Spleen (tissue), 11 donors: ENCODE measurements at regions not wholly inside any gene's neighbourhood (a gene's known extent, or its start where the extent isn't known, plus 50 kb on each side); places are given as distances from the start of the nearest gene placed in this dataset.
A peak's percentile ranks its signal among the peaks of the same experiment; 100 is the strongest.

Experiments
- DNase-seq: peaks from one replicate; pipeline ENCODE4 v3.0.0-alpha.2; 2020
- H3K27ac ChIP-seq, 8 donors: fragments of 200-600 bp; sonication (generic) in 7 of 8; 1 replicate in 4 of 8; 2 replicates in 4 of 8; pipeline versions ENCODE4 v1.5.0 to v1.8.0; 2016 to 2021; ENCODE audit warnings: inconsistent platforms in 4 of 8, mild to moderate bottlenecking in 4 of 8, moderate library complexity in 1 of 8
- H3K27me3 ChIP-seq, 7 donors: fragments of 200-600 bp; sonication (generic) in 6 of 7; replicated peaks in 1 of 7; 1 replicate in 4 of 7; 2 replicates in 3 of 7; pipeline versions ENCODE4 v1.5.0 to v1.8.0; 2016 to 2021; ENCODE audit warnings: inconsistent platforms in 3 of 7, mild to moderate bottlenecking in 1 of 7
- H3K36me3 ChIP-seq, 6 donors: fragments of 200-600 bp; sonication (generic) in 5 of 6; 1 replicate in 4 of 6; 2 replicates in 2 of 6; pipeline versions ENCODE4 v1.5.0 to v1.8.0; 2016 to 2021; ENCODE audit warnings: inconsistent platforms in 2 of 6
- H3K4me1 ChIP-seq, 6 donors: fragments of 200-600 bp; sonication (generic) in 5 of 6; 1 replicate in 3 of 6; 2 replicates in 3 of 6; pipeline versions ENCODE4 v1.5.0 to v1.8.0; 2016 to 2021; ENCODE audit warnings: inconsistent platforms in 3 of 6
- H3K4me3 ChIP-seq, 8 donors: fragments of 200-600 bp; sonication (generic) in 7 of 8; 1 replicate in 4 of 8; 2 replicates in 4 of 8; pipeline versions ENCODE4 v1.5.0 to v1.8.0; 2016 to 2021; ENCODE audit warnings: inconsistent platforms in 4 of 8, mild to moderate bottlenecking in 4 of 8, moderate library complexity in 2 of 8
- H3K9me3 ChIP-seq, 8 donors: fragments of 200-600 bp; sonication (generic) in 7 of 8; 1 replicate in 4 of 8; 2 replicates in 4 of 8; pipeline versions ENCODE4 v1.5.0 to v1.8.0; 2016 to 2021; ENCODE audit warnings: inconsistent platforms in 4 of 8
- POLR2A ChIP-seq, 3 donors: fragments of 450-650 bp; IDR thresholded peaks; one replicate each; pipeline ENCODE4 v1.5.1; 2017; ENCODE audit warnings: antibody characterized with exemption in 3 of 3, mild to moderate bottlenecking in 1 of 3
- POLR2AphosphoS5 ChIP-seq, 3 donors: sonication (generic); formaldehyde crosslinking; IDR thresholded peaks; one replicate each; pipeline ENCODE4 v1.5.1; 2017; ENCODE audit warnings: antibody characterized with exemption in 3 of 3
- WGBS, 5 donors: extraction: QIAGEN DNeasy Blood & Tissue Kit in 3 of 5; methylation state at CpG; one replicate each; pipeline versions ENCODE4 v1.1.5 to v1.1.7; 2013 to 2018; 5-methylcytosine and 5-hydroxymethylcytosine counted together
- intact Hi-C: fragments of 100-400 bp; cut with DNase I; formaldehyde crosslinking; loops from one replicate; pipeline ENCODE4 v1.15.0; 2023; ENCODE audit warnings: low total_unique reads
- TF ChIP-seq, protein P1 (sequence below), 11 experiments: fragments of 200-600 bp in 7 of 11; fragments of 450-650 bp in 4 of 11; sonication (generic) in 4 of 11; IDR thresholded peaks in 8 of 11; conservative IDR thresholded peaks in 3 of 11; 1 replicate in 7 of 11; 2 replicates in 4 of 11; pipeline versions ENCODE4 v1.4.0 to v1.8.0; 2016 to 2021; ENCODE audit warnings: antibody characterized with exemption in 11 of 11, inconsistent platforms in 4 of 11, mild to moderate bottlenecking in 1 of 11
- donor health status: healthy with polysubstance abuse.
- donor health status: DM: no; HTN: no; CAD: no; lungs with moderate emphysema.
- donor health status: DM: no; HTN: no; CAD: no.
- donor health status: Bipolar disorder and iron deficiency.
- donor health status: healthy.
- donor health status: DM: no; HTN: no; CAD: no.
- donor health status: DM: yes; HTN: yes; CAD: no.

DNA sequence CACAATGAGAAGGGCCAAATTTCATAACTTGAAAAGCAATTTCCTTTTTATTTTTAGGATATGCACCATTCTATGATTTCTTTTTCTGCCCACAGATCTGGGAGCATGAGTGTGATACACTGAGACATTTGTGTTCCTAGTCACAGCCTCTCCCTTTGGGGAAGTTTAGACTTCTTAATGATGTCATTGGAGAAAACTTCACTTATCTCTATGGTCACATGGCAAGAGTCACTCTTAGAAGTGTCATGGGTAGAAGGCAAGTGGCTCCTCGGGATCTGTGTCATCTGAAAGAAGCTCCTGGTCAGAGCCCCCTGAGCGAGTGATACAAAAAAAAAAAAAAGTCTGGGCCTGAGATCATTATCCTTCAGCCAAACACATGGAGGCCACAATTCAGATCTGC is 62.5 kb upstream of the LGALSL start:
- Histone ChIP-seq H3K4me3 (no peak overlapping the region), H3K4me1 (no peaks in the 10 kb centered on the region), H3K36me3 (no peaks in the 10 kb centered on the region), H3K27me3 (no peaks in the 10 kb centered on the region), H3K9me3 (peaks cover 0 to 21% (median 16%) of the 10 kb centered on the region in 8 donors), H3K27ac (peak overlapping the region in 1 of 8 donors; percentile 3)
- TF ChIP-seq POLR2A (IDR thresholded peaks at IDR 0.05) (no peak), POLR2AphosphoS5 (IDR thresholded peaks at IDR 0.05) (no peak)
- TF ChIP-seq, protein P1, sequence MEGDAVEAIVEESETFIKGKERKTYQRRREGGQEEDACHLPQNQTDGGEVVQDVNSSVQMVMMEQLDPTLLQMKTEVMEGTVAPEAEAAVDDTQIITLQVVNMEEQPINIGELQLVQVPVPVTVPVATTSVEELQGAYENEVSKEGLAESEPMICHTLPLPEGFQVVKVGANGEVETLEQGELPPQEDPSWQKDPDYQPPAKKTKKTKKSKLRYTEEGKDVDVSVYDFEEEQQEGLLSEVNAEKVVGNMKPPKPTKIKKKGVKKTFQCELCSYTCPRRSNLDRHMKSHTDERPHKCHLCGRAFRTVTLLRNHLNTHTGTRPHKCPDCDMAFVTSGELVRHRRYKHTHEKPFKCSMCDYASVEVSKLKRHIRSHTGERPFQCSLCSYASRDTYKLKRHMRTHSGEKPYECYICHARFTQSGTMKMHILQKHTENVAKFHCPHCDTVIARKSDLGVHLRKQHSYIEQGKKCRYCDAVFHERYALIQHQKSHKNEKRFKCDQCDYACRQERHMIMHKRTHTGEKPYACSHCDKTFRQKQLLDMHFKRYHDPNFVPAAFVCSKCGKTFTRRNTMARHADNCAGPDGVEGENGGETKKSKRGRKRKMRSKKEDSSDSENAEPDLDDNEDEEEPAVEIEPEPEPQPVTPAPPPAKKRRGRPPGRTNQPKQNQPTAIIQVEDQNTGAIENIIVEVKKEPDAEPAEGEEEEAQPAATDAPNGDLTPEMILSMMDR (IDR thresholded peaks at IDR 0.05 in 8 of 11, conservative IDR thresholded peaks at IDR 0.05 in 3 of 11): no peak
- intact Hi-C loops: no loop called here
- 58 to 90% (median 81%) methylated on average over 2 of the region's 2 CpGs for WGBS, 5 donors
- DNase-seq: no peak

GRCh38 chr2:64391940-64392339 is 62.0 kb upstream of the LGALSL start:
- Histone ChIP-seq H3K27ac (peak overlapping the region in 1 of 8 donors; percentile 3), H3K36me3 (no peaks in the 10 kb centered on the region), H3K4me3 (no peak overlapping the region), H3K27me3 (no peaks in the 10 kb centered on the region), H3K9me3 (peaks cover 0 to 21% (median 16%) of the 10 kb centered on the region in 8 donors), H3K4me1 (no peaks in the 10 kb centered on the region)
- WGBS, 5 donors: 42 to 100% (median 78%) methylated on average over 1 of the region's 1 CpG
- TF ChIP-seq POLR2AphosphoS5 (IDR thresholded peaks at IDR 0.05): no peak
- TF ChIP-seq POLR2A (IDR thresholded peaks at IDR 0.05): no peak
- TF ChIP-seq, protein P1 (IDR thresholded peaks at IDR 0.05 in 8 of 11, conservative IDR thresholded peaks at IDR 0.05 in 3 of 11): no peak
- DNase-seq: no peak
- intact Hi-C loops: no loop called here

DNA sequence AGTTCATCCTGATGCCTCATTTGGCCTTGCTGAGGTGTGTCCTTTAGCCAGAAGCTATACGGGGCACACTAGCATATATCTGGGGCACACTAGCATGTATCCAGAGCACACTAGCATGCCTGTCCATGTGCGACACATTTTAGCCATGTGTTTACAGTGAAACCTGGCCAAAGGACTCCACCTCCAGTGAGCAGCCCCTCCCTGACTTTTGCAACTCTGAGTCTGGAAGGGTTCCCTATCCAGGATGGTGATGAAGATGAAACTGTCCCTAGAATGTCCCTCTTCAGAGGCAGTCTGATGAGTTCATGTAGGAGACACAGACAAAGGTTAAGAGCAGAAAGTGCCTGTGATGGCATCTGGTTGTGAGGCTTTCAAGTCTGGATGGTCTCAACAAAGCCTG is 61.4 kb upstream of the LGALSL start:
- 88 to 99% (median 92%) methylated on average over 2 of the region's 2 CpGs for WGBS, 5 donors
- Histone ChIP-seq H3K27ac (no peak overlapping the region), H3K4me1 (no peaks in the 10 kb centered on the region), H3K27me3 (no peaks in the 10 kb centered on the region), H3K9me3 (peaks cover 0 to 21% (median 16%) of the 10 kb centered on the region in 8 donors), H3K4me3 (no peak overlapping the region), H3K36me3 (no peaks in the 10 kb centered on the region)
- no peak for DNase-seq
- intact Hi-C loops: no loop called here
- TF ChIP-seq POLR2A (IDR thresholded peaks at IDR 0.05) (no peak), POLR2AphosphoS5 (IDR thresholded peaks at IDR 0.05) (no peak)
- TF ChIP-seq, protein P1 (IDR thresholded peaks at IDR 0.05 in 8 of 11, conservative IDR thresholded peaks at IDR 0.05 in 3 of 11): no peak

- no peaks in the 10 kb centered on the region for H3K36me3 ChIP-seq
- H3K9me3 ChIP-seq: peaks cover 0 to 21% (median 16%) of the 10 kb centered on the region in 8 donors
- H3K27me3 ChIP-seq: no peaks in the 10 kb centered on the region
- intact Hi-C loops: no loop called here
- H3K27ac ChIP-seq: no peak overlapping the region
- WGBS, 5 donors: 89 to 99% (median 96%) methylated on average over 3 of the region's 3 CpGs
- H3K4me1 ChIP-seq: peaks cover 0 to 8% (median 0%) of the 10 kb centered on the region in 6 donors
- no peak for TF ChIP-seq POLR2A (IDR thresholded peaks at IDR 0.05)
- no peak for TF ChIP-seq POLR2AphosphoS5 (IDR thresholded peaks at IDR 0.05)
- TF ChIP-seq, protein P1 (IDR thresholded peaks at IDR 0.05 in 8 of 11, conservative IDR thresholded peaks at IDR 0.05 in 3 of 11): no peak
- no peak for DNase-seq
- no peak overlapping the region for H3K4me3 ChIP-seq
Measured at GRCh38 chr2:64393383-64394010, 60.5 kb upstream of the LGALSL start.
